SIG-M5 treated with dmso at 0.1 percent for 504 hours (cell line): ENCODE measurements at regions not wholly inside any gene's neighbourhood (a gene's known extent, or its start where the extent isn't known, plus 50 kb on each side); places are given as distances from the start of the nearest gene placed in this dataset.
"Not testable (repeated sequence)": the region's sequence is repeated elsewhere in the genome, so short reads cannot be mapped to it uniquely, and the experiment has no call there.

Experiments used
- DNase-seq: peaks from one replicate; lab custom pipeline; 2025; ENCODE audit not compliant: unreplicated experiment; lab: John Stamatoyannopoulos, UW

- not testable (repeated sequence) for DNase-seq
Observed at GRCh38 chr18:14342170-14342569, 201.2 kb downstream of the POTEC start.

- DNase-seq: not testable (repeated sequence)
Observed at GRCh38 chr18:14336017-14336416, 203.8 kb upstream of the ZNF519 start.

- DNase-seq: not testable (repeated sequence)
Observed at GRCh38 chr18:14321217-14321616, 189.0 kb upstream of the ZNF519 start.

- DNase-seq: not testable (repeated sequence)
Observed at GRCh38 chr18:14301255-14301654, 169.0 kb upstream of the ZNF519 start.

GRCh38 chr18:14295081-14295480 lies 162.8 kb upstream of the ZNF519 start:
- DNase-seq: not testable (repeated sequence)

GRCh38 chr18:14285053-14285452 lies 152.8 kb upstream of the ZNF519 start:
- no peak for DNase-seq

- not testable (repeated sequence) for DNase-seq
Observed at GRCh38 chr18:14275391-14275790, 143.2 kb upstream of the ZNF519 start.

GRCh38 chr18:14265637-14266410 lies 133.6 kb upstream of the ZNF519 start:
- not testable (repeated sequence) for DNase-seq

- DNase-seq: not testable (repeated sequence)
Observed at GRCh38 chr18:14262786-14263185, 130.6 kb upstream of the ZNF519 start.

GRCh38 chr18:14250084-14250677 lies 117.9 kb upstream of the ZNF519 start:
- DNase-seq: not testable (repeated sequence)

GRCh38 chr18:14239224-14239623 lies 107.0 kb upstream of the ZNF519 start:
- not testable (repeated sequence) for DNase-seq

GRCh38 chr18:14236356-14237048 lies 104.3 kb upstream of the ZNF519 start:
- not testable (repeated sequence) for DNase-seq

- DNase-seq: not testable (repeated sequence)
Observed at GRCh38 chr18:14225286-14225679, 93.0 kb upstream of the ZNF519 start.

GRCh38 chr18:14224551-14225285 lies 92.5 kb upstream of the ZNF519 start:
- not testable (repeated sequence) for DNase-seq

GRCh38 chr18:14223919-14224318 lies 91.7 kb upstream of the ZNF519 start:
- not testable (repeated sequence) for DNase-seq

- not testable (repeated sequence) for DNase-seq
Observed at GRCh38 chr18:14223231-14223822, 91.1 kb upstream of the ZNF519 start.

GRCh38 chr18:14222354-14223221 lies 90.4 kb upstream of the ZNF519 start:
- not testable (repeated sequence) for DNase-seq

GRCh38 chr18:14221689-14222088 lies 89.5 kb upstream of the ZNF519 start:
- no peak for DNase-seq

- not testable (repeated sequence) for DNase-seq
Observed at GRCh38 chr18:14215952-14216351, 83.7 kb upstream of the ZNF519 start.

- not testable (repeated sequence) for DNase-seq
Observed at GRCh38 chr18:14203424-14203823, 71.2 kb upstream of the ZNF519 start.
